ENCODE measurements at regions not wholly inside any gene's neighbourhood (a gene's known extent, or its start where the extent isn't known, plus 50 kb on each side); places are given as distances from the start of the nearest gene placed in this dataset.
"Not testable (repeated sequence)": the region's sequence is repeated elsewhere in the genome, so short reads cannot be mapped to it uniquely, and the experiment has no call there.

GRCh38 chr4:9539939-9540520 lies 95.8 kb downstream of the DEFB131A start:
- H3K36me3 ChIP-seq (ENCODE audit: control insufficient read depth in 2 of 2, insufficient read depth in 1 of 2, low read length in 2 of 2); H3K4me3 ChIP-seq (ENCODE audit: low read depth, low read length); POLR2A ChIA-PET; H3K9me3 ChIP-seq (ENCODE audit: control insufficient read depth, insufficient read depth, low read depth, low read length); H3K27ac ChIP-seq (ENCODE audit: extremely low read depth, low read depth, low read length); H3K4me1 ChIP-seq (ENCODE audit: control insufficient read depth, insufficient read depth, low read length); CTCF ChIA-PET: not testable (repeated sequence)

GRCh38 chr4:9541388-9541915 lies 97.2 kb downstream of the DEFB131A start:
- ChIA-PET CTCF (interaction anchor here (0.7 kb wide), 1 partner anchor 9 kb away, joined by 4 read pairs; no protein-coding TSS in a partner anchor), POLR2A (interaction anchor here (0.6 kb wide), 1 partner anchor 9 kb away, joined by 3 read pairs; no protein-coding TSS in a partner anchor)
- not testable (repeated sequence) for H3K36me3 ChIP-seq (ENCODE audit: control insufficient read depth in 2 of 2, insufficient read depth in 1 of 2, low read length in 2 of 2); H3K9me3 ChIP-seq (ENCODE audit: control insufficient read depth, insufficient read depth, low read depth, low read length); H3K4me3 ChIP-seq (ENCODE audit: low read depth, low read length); H3K4me1 ChIP-seq (ENCODE audit: control insufficient read depth, insufficient read depth, low read length); H3K27ac ChIP-seq (ENCODE audit: extremely low read depth, low read depth, low read length)

GRCh38 chr4:9544851-9545250 lies 100.6 kb downstream of the DEFB131A start:
- H3K27ac ChIP-seq (ENCODE audit: extremely low read depth, low read depth, low read length); H3K4me3 ChIP-seq (ENCODE audit: low read depth, low read length); H3K9me3 ChIP-seq (ENCODE audit: control insufficient read depth, insufficient read depth, low read depth, low read length); CTCF ChIA-PET; H3K36me3 ChIP-seq (ENCODE audit: control insufficient read depth in 2 of 2, insufficient read depth in 1 of 2, low read length in 2 of 2); POLR2A ChIA-PET; H3K4me1 ChIP-seq (ENCODE audit: control insufficient read depth, insufficient read depth, low read length): not testable (repeated sequence)

DNA sequence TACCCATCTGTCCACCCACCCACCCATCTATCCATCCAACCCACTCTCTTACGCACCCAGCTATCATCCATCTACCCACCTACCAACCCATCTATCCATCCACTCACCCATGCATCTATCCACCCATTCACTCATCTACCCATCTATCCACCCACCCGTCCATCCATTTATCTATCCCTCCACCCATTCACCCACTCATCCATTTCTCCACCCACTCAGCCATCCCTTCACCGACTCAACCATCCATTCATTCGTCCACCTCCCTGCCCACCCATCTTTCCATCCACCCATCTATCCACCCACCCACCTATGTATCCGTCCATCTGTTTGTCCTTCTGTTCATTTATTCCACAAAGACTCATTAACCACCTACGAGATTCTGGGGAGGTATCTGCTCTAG lies 103.3 kb downstream of the DEFB131A start:
- TF ChIP-seq ZFHX2 (tag by site-specific recombination; conservative IDR thresholded peaks at IDR 0.05) (peak; percentile 91), EGR2 (tag by site-specific recombination; IDR thresholded peaks at IDR 0.05; ENCODE audit: low read depth) (peak; percentile 100)
- CTCF ChIA-PET; H3K4me3 ChIP-seq (ENCODE audit: low read depth, low read length); H3K4me1 ChIP-seq (ENCODE audit: control insufficient read depth, insufficient read depth, low read length); H3K9me3 ChIP-seq (ENCODE audit: control insufficient read depth, insufficient read depth, low read depth, low read length); H3K27ac ChIP-seq (ENCODE audit: extremely low read depth, low read depth, low read length); POLR2A ChIA-PET; H3K36me3 ChIP-seq (ENCODE audit: control insufficient read depth in 2 of 2, insufficient read depth in 1 of 2, low read length in 2 of 2): not testable (repeated sequence)

- H3K4me1 ChIP-seq (ENCODE audit: control insufficient read depth, insufficient read depth, low read length); H3K27ac ChIP-seq (ENCODE audit: extremely low read depth, low read depth, low read length); CTCF ChIA-PET; POLR2A ChIA-PET; H3K4me3 ChIP-seq (ENCODE audit: low read depth, low read length); H3K36me3 ChIP-seq (ENCODE audit: control insufficient read depth in 2 of 2, insufficient read depth in 1 of 2, low read length in 2 of 2); H3K9me3 ChIP-seq (ENCODE audit: control insufficient read depth, insufficient read depth, low read depth, low read length): not testable (repeated sequence)
These were observed 111.9 kb downstream of the DEFB131A start for GRCh38 chr4:9556076-9556475.

GRCh38 chr4:9577869-9578268 lies 133.7 kb downstream of the DEFB131A start:
- H3K9me3 ChIP-seq (ENCODE audit: control insufficient read depth, insufficient read depth, low read depth, low read length); H3K27ac ChIP-seq (ENCODE audit: extremely low read depth, low read depth, low read length); H3K4me1 ChIP-seq (ENCODE audit: control insufficient read depth, insufficient read depth, low read length); H3K4me3 ChIP-seq (ENCODE audit: low read depth, low read length); H3K36me3 ChIP-seq (ENCODE audit: control insufficient read depth in 2 of 2, insufficient read depth in 1 of 2, low read length in 2 of 2); POLR2A ChIA-PET: not testable (repeated sequence)
- CTCF ChIA-PET, result interaction anchor here (0.7 to 1.1 kb wide), 2 partner anchors 46 to 124 kb away, joined by 3 to 4 read pairs; no protein-coding TSS in a partner anchor

DNA sequence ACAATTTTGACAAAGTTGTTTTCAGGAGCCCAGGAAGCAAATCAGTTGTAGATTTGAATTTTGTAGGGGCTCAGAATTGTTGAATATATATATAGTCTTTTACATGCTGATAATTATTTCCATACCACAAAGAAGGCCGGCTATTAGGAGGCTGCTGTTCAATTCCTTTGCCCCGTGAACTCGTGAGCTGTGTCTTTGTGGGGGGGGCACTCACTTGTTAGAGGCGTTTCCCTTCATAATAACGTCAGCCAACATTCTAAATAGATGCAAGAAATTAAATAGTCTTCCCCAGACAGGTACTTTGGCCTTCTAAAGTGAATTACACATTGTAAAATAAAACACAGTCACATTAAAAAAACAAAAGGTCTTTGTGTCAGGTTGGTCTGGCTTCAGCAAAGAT lies 138.7 kb downstream of the DEFB131A start:
- POLR2A ChIA-PET; H3K4me1 ChIP-seq (ENCODE audit: control insufficient read depth, insufficient read depth, low read length); H3K36me3 ChIP-seq (ENCODE audit: control insufficient read depth in 2 of 2, insufficient read depth in 1 of 2, low read length in 2 of 2); CTCF ChIA-PET; H3K9me3 ChIP-seq (ENCODE audit: control insufficient read depth, insufficient read depth, low read depth, low read length); H3K4me3 ChIP-seq (ENCODE audit: low read depth, low read length); H3K27ac ChIP-seq (ENCODE audit: extremely low read depth, low read depth, low read length): not testable (repeated sequence)

DNA sequence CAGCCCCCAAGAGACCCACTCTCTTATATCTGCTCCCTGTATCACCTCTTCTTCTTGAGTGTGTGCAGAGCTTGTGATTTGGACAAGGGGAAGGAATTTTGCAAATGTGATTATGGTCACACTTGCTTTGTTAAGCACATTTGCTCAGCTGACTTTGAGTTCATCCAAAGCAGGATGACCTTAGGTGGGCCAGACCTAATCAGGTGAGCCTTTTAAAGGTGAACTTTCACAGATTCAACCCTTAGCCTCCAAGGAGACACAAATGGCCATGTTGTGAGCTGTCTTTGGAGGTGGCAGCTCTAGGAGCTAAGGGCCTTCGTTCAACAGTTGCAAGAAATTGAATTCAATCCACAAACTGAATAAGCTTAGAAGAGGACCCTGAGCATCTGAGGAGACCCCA lies 147.8 kb downstream of the DEFB131A start:
- no peaks in the 10 kb centered on the region for H3K9me3 ChIP-seq (ENCODE audit: control insufficient read depth, insufficient read depth, low read depth, low read length)
- ChIA-PET POLR2A (no interaction called here), CTCF (no interaction called here)
- H3K4me3 ChIP-seq (ENCODE audit: low read depth, low read length), result no peak overlapping the region
- peak; percentile 71; the same call in 1 of the 2 replicates for TF ChIP-seq ZNF10 (tag by site-specific recombination; IDR thresholded peaks at IDR 0.05)
- no peak for TF ChIP-seq ZNF433 (tag by site-specific recombination; IDR thresholded peaks at IDR 0.05; ENCODE audit: low read depth)
- H3K4me1 ChIP-seq (ENCODE audit: control insufficient read depth, insufficient read depth, low read length), result no peaks in the 10 kb centered on the region
- H3K36me3 ChIP-seq (ENCODE audit: control insufficient read depth in 2 of 2, insufficient read depth in 1 of 2, low read length in 2 of 2), result no peaks in the 10 kb centered on the region
- H3K27ac ChIP-seq (ENCODE audit: extremely low read depth, low read depth, low read length), result no peak overlapping the region

All from HEK293 (cell line).